Amniotic stem cell (primary cell): ENCODE measurements at regions not wholly inside any gene's neighbourhood (a gene's known extent, or its start where the extent isn't known, plus 50 kb on each side); places are given as distances from the start of the nearest gene placed in this dataset.

Experiments used
- DNase-seq: peaks from one replicate; lab custom pipeline; 2025; lab: John Stamatoyannopoulos, UW

DNA sequence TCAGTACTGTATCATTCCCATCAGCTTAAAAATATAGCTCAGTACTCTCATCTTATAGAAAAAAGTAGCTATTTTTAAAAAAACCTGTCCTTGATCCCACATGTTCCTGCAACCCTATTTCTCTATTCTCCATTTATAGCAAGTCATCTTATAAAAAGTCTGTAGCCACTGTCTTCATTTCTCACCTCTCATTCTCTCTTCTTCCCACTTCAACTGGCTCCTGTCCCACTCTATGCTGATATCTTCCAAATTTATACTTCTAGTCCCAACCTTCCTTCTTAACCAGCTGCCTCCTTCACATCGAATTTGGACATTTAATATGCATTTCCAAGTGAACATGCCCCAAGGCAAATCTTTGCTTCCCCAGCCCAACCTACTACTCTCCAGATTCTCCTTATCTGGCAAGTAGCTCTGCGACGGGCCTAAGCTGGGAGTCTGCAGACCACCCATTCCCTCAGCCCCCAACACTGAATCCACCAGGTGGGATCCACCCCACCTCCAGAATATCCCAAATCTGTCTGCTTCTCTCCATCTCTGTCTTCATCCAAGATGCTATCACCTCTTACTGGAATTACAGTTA, 52.0 kb upstream of the TANC2 start:
- DNase-seq: no peak

DNA sequence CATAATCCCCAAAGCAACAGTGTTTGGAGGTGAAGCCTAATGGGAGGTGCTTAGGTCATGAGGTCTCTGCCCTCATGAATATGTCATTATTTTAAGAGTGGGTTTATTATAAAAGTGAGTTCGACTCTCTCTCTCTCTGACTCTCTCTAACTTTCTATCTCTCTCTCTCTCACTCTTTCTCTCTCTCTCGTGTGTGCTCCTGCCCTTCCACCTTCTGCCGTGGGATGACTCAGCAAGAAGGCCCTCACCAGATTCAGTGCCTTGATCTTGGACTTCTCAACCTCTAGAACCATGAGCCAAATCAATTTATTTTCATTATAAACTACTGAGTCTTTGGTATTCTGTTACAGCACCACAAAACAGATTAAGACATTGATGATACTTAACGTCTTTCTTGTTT, 53.7 kb upstream of the TANC2 start:
- DNase-seq: no peak

DNA sequence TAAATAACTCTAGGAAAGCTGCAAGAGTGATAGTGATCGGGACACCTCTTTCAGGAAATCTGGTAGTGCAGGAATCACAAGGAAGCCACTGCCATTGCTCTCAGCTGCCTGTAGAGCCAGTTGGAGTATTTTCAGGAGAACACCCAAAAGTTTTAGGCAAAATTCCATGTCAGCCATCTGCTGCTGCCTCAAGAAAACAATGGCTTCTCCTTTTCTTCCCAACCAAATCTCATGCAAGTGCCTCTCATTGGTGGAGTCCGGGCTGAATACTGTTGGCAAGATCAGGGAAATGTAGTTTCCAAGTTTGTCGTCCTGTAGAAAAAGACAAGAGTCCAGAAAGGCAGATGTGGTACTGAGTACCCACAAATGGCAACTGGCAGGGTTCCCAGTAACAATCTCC, 54.9 kb upstream of the TANC2 start:
- no peak for DNase-seq

DNA sequence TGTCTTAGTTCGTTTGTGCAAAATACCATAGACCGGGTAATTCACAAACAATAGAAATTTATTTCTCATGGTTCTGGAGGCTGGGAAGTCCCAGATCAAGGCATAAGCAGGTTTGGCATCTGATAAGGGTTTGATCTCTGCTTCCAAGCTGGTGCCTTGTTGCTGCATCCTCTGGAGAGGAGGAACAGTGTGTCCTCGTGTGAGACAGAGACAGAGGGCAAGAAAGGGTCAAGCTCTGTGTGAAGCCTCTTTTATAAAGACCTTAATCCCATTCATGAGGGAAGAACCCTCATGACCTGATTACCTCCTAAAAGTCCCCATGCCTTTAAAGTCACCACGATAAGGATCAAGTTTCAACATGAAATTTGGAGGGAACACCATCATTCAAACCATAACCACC, 55.8 kb upstream of the TANC2 start:
- DNase-seq: no peak

DNA sequence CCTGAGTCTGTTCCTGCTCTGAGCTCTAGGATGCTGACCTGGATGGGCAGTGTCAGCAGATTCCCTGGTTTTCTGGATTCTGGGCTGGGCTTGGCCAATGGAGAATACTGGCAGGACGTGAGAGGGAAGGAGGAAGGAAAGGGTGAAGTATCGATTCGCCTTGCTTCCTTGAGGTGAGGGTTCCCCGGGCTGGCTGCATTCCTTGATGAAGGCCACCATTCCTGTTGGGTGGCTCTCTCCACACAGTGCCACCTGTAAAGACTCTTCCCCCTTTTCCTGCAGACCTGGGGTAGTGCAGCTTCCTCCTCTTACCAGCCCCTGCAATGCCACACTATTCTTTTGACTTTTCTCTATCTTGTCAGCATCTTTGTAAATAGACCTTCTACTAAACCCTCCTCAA, 58.1 kb upstream of the TANC2 start:
- no peak for DNase-seq

DNA sequence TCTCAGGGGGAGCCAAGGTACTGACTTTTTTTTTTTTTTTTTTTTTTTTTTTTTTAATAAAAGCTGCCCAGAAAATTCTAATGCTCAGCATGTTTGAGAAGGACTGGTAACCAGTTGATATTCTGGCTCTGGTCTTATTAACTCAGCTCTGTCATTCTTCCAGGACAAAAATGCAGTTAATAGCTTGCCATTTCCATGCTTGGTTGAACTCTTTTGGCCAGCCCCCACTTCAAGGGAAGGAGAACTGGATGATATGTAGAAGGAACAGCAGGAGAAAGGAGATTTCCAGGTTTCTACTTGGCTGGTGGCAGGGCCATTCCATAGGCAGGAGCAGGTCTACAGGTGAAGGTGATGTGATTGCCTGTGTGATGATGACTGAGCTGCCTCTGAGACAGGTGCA, 59.2 kb upstream of the TANC2 start:
- no peak for DNase-seq

DNA sequence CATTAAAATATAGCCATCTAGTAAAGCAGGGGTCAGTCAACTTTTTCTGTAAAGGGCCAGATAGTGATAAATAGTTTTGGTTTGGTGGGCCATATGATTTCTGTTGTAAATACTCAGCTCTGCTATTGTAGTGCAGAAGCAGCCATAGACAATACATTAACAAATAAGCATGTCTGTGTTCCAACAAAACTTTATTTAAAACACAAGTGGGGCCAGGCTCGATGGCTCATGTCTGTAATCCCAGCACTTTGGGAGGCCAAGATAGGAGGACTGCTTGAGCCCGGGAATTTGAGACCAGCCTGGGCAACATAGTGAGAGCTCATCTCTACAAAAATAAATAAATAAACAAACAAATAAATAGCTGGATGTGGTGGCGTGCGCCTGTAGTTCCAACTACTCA, 60.8 kb upstream of the TANC2 start:
- DNase-seq: no peak

DNA sequence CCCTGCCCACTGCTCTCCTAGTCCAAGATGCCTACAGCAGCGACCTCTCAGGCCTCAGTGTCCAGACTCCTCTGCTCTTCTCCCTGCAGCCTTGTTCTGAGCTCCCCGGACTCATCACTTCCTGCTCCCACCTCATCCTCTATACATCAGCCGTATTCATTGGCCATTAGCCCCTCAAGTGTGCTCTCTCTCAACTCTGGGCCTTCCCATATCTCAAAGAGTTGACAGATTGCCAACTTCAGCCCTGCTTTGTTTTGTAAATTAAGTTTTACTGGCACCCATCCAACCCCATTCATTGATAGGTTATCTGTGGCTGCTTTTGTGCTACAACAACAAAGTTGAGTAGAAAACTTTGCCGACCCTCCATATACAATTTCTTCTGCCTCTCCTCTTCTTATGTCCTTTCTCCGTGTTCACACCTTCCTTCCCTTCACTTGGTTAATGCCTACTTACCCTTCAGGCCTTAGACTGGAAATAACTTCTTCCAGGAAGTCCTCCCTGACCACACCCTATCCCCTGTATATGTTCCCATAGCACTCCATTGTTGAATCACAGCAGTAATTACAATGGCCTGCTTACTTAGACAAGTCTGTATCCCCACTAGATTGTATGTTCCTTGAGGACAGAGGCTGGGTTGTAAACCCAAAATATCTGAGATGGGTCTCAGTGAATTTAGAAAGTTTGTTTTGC, 63.4 kb upstream of the TANC2 start:
- DNase-seq: no peak

DNA sequence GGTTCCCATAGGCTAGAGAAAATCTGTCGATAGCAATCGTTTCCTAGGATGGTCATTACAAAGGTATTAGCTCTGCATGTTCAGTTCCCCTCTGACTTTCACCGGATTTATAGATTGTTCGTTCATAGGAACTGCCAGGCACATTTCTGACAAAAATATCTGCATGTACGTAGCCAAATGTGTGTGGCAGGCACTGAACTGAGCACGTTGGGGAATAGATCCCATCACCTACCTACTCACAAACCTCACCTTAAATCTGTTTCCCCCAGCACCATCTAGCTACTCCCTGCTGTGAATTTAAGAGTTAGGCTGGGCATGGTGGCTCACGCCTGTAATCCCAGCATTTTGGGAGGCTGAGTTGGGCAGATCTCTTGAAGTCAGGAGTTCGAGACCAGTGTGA, 64.5 kb upstream of the TANC2 start:
- no peak for DNase-seq

DNA sequence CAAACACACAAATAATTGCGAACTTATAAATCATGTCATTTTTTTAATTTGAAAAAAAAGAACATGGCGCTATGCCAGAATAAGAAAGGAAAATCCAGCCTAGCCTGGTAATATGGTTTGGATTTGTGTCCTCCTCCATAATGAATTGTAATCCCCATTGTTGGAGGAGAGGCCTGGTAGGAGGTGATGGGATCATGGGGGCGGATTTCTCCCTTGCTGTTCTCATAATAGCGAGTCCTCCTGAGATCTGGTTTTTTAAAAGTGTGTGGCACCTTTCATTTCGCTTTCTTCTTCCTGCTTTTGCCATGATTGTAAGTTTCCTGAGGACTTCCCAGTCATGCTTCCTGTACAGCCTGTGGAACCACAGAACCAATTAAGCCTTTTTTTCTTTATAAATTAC, 65.9 kb upstream of the TANC2 start:
- DNase-seq: no peak

DNA sequence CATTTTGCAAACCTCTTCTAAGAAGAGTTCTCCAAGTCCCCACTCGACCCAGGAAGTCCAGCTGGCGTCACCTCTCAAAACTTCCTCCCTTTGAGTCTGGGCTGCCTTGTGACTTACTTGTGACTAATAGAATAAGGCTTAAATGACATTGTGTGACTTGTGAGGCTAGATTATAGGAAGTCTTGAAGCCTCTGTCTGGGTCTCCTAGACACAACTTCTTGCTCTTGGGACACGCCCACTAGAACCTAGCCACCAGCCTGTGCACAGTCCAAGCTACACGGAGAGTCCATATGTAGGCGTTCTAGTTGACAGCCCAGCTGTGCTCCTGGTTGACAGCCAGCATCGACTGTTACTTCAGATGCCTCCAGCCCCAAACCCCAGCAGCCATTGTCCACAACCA, 66.7 kb upstream of the TANC2 start:
- DNase-seq: no peak

DNA sequence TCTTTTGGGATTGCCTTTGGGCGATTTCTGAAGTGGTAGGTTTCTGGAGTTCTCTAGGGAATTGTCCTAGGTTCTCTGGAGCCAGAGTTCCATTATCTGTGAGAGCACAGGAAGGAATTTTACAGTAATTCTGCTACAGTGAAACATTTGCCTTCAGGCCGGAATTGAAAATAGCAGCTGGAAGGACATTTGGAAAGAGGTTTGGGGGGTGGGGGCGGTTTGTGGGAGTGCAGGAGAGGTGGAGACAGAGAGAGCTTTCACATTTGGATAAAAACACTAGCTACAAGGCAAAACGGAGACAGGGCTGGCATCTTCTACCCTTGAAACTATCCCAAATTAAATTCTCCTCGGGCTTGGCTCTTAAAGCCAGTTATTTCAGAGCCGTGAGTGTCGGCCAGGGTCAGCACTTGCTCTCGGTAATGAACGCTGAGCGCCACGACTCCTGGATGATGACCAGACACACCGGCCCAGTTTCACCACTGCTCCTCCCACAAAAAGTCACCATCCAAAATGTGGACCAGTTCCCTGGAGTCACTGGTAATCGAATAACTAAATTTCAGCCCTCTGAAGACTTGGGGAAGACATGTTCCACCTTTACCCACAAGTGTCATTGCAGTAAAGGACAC, 67.7 kb upstream of the TANC2 start:
- no peak for DNase-seq

DNA sequence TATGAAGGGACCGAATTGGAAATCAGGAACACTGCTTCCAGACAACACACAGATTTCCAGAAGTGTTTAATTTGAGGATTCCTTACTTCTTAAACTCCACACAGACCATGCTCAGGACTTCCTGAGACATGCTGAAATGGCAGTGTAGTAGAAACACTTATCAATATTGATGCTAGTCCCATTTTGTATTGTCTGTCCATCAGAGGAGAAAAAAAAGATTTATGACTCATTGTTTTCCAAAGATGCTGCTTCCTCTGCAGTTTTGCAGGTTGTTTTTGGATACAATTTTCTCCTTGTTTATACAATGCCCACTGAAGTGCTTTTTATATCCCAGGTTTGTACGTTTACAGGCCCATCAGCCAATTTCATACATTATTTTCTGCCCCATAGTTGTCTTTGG, 68.3 kb upstream of the TANC2 start:
- no peak for DNase-seq

DNA sequence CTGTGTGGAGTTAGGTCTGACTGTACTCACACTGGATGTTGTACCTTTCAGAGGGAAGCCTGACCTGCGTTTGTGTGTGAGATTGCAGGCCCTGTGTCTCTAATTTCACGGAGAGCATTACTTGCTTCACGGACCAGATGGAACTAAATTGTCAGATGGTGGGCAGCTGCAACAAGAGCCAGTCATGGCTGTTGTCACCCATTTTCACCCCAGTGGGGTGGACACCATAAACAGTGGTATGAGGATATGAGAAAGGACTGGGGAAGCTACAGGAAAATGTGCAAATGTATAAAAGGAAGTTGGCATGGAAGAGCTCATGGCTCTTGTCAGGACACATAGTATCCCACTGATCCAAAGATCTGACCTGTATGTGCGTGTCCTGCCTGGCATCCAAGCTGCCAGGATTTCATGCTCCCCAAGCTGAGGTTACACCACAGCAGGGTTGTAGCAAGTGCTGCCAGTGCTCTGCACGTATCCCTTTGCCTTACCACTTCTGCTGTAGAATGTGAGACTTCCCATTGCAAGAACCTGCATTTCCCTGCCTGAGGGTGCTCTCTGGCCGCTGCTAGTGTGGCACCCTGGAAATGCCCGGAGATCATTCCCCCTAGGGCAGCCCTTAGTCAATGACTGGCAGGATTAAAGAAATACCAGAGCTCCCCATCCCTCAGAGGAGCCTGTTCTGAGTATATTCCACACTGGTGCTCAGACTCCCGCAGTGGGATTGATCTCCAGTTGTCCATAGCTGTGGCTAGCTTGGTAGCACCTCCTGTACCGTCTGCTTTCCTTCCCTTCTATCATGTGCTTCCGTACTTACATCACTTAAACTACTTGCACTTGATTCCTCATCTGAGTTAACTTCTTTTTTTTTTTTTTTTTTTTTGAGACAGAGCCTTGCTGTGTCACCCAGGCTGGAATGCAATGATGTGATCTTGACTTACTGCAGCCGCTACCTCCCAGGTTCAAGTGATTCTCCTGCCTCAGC, 70.4 kb upstream of the TANC2 start:
- no peak for DNase-seq

DNA sequence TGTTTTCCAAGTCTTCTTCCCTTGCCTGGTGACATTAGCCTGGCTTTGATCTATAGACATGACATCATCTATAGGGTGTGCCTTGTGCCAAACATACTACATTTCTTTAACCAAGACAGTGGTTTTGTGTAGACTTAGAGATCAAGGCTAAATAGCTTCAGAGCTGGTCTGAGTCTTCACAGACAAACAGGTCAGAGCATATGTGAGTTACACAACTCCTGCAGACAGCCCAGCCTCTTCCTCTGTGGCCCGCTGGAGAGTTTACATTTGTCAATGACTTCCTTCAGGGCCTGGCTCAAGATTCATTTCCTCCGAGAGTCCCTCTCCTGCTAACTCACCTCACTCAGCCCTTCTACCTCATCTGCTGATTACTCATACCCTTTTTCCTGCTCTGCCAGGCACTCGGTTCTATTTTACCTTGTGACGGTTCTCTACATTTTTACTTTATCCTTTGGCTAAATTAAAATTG, 73.1 kb upstream of the TANC2 start:
- no peak for DNase-seq

DNA sequence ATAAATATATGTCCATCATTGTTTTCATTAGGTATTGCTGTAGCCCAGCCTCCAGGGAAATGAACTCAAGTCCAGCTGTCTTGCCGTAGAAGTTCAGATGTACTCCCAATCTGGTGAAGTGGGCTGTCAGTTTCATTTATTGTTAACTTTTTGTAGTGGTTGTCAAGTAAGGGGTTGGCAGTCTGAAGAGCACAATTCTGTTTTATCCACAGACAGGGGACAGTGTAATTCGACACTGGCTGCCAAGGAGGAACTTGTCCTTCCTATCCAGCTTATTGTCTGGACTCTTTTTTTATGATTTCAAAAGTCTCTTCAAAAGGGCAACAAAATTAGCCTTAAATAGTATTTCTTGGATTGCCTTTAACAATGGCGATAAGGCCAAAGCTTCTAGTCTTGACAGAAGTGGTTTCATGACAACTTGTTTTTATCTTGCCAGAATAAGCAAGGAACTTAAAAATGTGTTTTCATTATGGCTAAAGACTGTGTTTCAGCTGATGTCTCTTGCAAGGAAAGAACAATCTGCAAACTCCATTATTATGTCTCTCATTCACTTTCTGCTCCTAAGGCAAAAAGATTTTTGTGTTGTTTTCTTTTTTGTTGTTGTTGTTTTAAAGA, 73.9 kb upstream of the TANC2 start:
- DNase-seq: no peak

DNA sequence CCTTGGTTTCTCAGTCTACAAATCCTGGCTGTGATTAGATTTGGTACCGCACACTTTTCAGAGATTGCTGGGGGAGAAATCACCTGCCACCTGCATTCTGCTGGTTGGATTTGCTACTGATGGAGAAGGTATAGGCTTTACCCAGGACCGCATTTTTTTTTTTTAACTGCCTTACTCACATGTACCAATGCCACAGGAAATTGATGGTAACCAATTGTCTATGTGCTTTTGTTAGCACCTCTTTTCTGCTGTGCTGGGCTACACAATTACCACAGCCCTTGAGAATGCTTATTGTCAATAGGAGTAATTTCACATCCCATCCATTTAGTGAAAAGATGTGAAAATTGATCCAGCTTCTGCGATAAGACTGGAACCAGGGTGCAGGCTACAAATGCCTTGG, 74.4 kb upstream of the TANC2 start:
- DNase-seq: no peak

DNA sequence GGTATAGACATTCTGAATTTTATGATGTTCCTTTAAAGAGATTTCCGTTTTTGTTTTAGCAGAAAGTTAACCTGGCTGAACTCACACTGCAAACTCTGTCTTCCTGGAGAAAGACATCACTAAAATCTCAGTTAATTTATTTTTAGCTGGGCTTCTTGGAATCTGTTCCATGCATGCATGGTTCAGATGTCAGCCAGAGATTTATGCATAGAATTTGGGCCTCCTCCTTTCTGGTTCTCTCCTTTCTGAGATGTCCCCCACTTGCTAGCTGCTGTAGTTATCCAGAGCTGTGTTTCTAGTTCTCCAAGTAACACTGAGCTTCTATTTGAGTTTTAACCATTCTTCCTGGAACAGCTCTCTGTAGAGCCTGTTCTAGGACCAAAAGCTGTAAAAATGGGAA, 77.3 kb upstream of the TANC2 start:
- DNase-seq: no peak

DNA sequence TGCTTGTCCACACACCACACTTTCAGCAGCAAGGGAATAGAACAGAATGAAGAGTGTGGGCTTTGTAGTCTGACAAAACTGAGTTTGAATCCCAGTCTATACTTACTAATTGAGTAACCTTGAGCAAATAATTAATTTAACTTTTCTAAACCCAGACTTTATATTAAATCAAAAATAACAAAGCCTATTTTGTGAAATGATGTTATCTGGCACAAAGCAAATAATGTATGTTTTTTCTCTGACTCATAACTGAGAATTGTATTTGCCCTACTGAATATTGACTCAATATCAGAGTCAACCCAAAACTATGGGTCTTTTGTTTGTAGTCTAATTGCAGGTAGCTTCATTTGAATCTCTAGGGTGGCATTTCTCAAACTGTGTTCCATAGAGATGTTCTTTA, 77.9 kb upstream of the TANC2 start:
- no peak for DNase-seq

DNA sequence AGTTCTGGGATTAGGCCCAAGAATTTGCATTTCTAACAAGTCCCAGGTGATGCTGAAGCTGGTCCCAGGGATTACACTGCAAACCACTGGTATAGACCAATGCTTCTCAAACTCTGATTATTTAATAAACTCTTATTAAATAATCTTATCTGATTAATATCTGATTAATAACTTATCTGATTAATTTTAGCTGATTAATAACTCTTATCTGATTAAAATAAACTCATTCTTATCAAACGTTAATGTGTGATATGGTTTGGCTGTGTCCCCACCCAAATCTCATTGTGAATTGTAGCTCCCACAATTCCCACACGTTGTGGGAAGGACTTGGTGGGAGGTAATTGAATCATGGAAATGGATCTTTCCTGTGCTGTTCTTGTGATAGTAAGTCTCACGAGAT, 78.6 kb upstream of the TANC2 start:
- no peak for DNase-seq

DNA sequence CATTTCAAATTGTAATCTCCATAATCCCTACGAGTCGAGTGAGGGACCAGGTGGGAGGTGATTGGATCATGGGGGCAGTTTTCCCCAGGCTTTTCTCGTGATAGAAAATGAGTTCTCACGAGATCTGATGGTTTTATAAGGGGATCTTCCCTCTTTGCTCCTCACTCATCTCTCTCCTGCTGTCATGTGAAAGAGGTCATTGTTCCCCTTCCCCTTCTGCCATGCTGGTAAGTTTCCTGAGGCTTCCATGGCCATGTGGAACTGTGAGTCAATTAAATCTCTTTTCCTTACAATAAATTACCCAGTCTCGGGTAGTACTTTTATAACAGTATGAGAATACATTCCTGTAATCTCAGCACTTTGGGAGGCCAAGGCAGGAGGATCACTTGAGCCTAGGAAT, 76.7 kb upstream of the MARCHF10 start:
- DNase-seq: no peak

DNA sequence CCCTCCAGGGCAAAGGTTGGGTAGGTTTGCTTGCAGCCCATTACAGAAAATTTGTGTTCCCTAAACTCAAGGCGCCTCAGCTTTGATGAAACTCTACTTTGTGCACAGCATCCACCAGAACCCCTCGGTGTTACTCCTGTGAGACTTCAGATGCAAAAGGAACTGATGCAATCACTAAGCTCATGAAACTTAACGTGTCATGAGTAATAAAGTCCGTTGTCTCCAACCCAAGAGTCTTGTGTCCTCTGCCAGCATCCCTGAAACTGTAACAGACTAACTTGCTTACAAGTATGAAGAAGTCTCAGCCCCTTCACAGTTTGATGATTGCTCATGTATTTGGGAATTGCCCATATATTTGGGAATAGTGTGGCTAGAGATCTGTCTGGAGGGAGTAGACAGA, 74.8 kb upstream of the MARCHF10 start:
- no peak for DNase-seq
